GM18861 (cell line): ENCODE measurements at regions not wholly inside any gene's neighbourhood (a gene's known extent, or its start where the extent isn't known, plus 50 kb on each side); places are given as distances from the start of the nearest gene placed in this dataset.

Experiments
- ATAC-seq: cut with Tn5 transposase; IDR thresholded peaks from one replicate; pipeline ENCODE4 v1.9.1; 2021; ENCODE audit not compliant: unreplicated experiment

DNA sequence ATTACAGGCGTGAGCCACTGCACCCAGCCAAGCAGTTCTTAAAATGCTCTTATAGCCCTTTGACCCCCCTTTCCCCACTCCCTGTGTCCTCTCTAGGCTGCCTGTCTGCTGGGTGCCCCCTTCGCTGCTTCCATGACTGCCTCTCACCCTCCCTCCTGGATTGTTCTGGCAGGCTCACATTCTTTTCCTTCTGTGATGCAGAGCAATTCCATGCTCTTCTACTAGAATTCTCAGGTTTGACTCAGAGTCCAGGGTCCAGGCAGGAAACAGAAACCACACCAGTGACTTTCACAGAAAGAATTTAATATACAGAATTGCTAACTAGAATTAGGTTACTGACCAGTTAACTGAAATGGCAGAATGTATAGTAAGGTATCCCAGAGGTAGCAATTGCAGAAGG, 244.8 kb downstream of the BAMBI start:
- ATAC-seq: no peak

DNA sequence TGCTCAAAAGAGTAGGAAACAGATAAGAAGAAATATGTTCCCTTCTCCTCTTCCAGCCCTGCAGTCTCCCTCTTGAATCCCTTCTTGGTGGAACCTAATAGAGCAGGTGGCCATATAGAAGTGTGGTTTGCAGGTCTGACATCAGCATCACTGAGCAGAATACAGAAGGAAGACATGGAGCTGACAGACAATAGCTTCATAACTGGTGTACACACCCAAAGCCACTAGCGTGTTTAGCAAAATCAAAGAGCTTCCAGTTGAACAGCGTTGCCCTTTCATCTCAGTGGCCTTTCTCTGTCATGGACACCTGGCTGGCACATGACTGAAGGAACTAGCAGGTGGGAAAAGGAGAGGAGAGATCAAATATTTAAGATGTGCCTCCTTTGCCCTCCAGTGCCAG, 245.5 kb downstream of the BAMBI start:
- ATAC-seq: no peak

DNA sequence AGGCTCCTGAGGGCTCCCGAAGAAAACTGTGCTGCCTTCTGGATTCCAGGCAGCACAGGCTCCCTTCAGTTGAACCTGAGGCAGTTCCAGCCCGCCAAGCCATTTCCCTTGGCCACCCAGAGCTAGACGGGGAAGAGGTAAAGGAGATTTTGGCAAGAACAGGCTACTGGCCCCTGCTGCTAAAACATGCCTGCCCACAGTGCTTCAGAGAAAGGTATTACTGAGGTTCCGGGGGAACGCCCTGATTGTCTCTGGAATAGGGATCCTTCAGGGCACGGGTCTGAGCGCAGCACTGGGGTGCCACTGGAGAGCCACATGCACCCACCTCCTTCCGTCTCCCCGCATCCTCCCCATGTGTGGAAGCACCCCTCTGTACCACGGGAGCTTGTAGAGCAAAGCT, 247.4 kb downstream of the BAMBI start:
- ATAC-seq: no peak

DNA sequence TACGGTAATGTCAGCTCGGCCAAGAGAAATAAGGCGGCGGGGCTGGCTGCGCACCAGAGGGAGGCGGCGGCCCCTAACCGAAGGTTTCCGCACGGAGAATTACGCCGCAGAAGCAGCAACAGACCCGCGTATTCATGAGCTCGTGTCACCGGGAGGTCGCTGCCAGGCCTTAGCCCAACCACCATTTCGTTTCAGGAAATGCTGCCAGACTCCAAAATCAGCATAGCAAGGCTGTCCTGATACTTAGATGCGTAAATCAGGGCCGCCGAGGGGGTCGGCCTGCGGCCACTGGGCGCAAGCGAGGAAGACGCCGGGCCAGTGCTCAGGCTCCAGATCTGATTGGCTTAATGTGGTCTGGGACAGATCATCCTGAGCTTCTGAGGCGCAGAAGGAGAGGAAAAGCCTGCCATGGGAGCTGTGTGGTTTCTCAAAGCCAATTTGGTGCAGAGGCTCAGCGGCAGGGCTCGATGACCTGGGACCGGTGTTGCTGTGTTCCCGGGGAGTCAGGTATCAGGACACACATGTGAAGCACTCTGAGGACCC, 247.9 kb downstream of the BAMBI start:
- ATAC-seq: no peak

DNA sequence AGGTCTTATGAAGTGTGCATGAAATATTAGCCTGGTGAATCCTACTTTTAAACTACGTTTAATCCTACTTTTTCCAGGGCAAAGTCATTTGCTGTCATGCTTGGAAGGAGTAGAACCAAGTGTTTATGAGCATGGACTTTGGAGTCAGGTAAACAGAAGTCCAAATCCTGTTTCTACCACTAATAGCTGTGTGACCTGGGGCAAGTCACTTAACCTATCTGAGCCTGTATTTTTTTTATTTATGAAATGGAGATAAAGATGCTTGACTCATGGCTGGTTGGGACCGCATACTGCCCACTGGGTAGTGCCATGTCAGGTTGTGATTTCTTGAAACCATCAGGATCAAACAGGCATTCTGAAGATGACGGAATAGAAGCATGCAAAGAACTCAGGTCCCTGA, 249.6 kb downstream of the BAMBI start:
- ATAC-seq: no peak

DNA sequence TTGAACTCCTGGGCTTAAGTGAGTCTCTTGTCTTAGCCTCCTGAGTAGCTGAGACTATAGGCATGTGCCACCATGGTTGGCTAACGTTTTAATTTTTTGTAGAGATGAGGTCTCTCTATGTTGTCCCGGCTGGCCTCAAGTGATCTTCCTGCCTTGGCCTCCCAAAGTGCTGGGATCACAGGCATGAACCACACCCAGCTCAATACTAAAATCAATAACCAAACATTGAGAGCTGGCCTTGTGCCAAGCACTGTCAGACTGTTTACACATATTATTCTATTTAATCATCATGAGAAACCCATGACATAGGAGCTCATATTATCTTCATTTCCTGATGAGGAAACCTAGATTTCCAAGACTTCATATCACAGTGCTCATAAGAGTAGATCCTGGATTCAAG, 251.2 kb downstream of the BAMBI start:
- ATAC-seq: no peak

DNA sequence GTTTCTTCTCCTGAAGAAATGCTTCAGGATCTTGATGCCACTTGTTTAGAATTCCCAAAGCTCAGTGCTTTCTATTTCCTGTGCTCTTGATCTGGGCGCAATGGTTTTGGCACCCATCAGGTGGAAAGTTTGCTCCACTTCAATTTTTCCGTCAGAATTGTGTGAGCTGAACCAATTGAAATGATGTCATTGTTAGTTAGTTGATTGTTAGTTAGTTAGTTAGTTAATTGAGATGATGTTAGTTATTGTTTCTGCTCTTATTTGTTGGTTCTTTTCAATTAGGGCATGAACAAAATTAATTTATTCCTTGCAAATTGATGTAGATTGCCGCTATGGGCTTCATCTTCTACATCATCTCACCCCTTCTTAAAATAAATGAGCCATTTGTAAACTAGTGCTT, 252.6 kb downstream of the BAMBI start:
- no peak for ATAC-seq

DNA sequence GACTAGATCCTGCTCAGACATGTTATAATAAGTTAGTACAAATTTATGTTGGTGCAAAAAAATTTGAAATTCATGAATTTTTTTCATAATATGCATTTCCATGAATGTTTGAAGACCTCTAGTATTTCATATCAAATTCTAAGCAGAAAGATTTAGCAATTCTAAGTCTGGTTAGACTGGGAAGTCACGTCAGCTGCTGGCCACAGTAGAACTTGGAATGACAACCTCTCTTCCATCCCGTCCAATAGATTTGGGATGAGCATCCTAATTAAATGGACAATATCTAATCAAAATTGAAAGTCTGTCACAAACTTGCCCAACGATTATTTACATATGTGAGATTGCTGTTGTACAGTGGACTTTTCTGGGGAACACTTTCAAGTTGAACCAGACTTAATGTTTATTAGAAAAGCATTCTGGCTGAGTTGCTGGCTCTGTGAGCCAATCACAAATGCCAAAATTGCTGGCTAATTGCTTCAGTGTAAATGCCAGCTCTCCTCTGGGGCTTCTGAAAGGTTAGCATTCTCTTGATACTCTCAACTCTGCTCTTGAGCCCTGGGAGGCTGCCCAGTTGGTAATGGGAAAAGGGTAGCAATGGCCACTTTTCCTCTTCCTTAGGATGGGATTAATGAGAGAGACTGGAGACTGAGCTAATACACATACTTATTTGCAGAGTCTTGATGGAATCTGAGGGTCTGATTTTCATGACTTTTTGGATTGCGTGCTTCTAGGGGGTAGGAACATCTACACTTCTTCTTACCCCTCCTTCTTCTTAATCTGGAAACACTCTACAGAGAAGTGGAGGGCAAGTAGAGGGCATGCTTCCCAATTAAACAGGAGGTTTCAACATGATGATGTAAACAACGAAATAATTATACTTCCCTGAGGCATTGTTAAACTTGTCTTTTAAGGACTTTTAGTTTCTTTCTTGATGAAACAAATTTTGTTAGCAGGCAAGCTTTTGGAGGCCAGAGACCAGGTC, 253.5 kb downstream of the BAMBI start:
- no peak for ATAC-seq

DNA sequence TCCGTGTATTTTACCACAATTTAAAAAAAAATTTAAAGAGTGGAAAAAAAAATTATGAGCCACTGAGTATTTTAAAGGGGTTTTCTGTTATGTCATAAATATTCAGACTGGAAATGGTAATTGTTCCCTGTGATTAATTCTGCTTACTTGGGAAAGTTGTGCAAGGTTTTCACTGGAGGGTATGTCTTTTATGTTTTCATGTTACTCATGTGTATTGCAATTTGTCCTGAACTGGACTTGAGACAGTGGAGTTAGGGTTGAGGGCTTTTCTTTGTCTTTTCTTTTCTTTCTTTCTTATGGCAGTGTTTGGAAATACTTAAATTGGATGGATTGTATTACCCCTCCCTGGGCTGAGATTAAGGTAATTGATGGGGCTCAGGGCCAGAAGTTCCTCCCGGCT, 257.7 kb downstream of the BAMBI start:
- no peak for ATAC-seq

DNA sequence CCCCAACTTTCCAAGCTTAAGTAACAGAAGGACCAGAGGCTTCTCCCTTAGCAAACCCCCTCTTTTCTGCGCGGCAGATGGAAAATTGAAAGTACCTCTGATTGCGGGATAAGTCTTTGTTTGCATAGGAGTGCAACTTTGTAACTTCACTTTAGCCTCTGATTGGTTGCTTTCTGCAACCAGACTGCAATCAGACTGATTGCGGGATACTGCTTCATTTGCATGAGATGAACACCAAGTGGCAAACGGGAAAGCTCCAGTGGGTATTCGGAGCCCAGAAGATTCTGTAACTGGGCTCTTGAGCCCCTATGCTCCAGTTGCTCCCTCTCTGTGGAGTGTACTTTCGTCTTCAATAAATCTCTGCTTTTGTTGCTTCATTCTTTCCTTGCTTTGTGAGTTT, 260.6 kb downstream of the BAMBI start:
- no peak for ATAC-seq

DNA sequence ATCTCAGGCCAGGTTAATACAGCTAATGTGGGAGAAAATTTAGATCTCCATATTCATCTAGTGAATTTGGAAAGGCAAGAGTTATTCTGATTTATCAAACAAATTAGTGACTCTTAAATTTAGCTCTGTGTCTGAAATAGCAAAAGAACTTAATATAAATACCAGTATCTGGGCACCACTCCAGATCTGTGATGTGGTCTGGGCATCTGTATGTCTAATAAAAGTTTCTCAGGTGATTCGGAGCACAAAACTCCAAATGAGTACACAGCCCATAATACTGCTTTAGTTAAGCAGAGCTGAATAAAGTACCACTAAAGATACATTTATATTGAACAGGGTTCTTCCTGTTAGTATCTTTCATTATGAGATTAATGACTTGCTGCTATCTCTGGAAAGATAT, 261.4 kb downstream of the BAMBI start:
- ATAC-seq: no peak

DNA sequence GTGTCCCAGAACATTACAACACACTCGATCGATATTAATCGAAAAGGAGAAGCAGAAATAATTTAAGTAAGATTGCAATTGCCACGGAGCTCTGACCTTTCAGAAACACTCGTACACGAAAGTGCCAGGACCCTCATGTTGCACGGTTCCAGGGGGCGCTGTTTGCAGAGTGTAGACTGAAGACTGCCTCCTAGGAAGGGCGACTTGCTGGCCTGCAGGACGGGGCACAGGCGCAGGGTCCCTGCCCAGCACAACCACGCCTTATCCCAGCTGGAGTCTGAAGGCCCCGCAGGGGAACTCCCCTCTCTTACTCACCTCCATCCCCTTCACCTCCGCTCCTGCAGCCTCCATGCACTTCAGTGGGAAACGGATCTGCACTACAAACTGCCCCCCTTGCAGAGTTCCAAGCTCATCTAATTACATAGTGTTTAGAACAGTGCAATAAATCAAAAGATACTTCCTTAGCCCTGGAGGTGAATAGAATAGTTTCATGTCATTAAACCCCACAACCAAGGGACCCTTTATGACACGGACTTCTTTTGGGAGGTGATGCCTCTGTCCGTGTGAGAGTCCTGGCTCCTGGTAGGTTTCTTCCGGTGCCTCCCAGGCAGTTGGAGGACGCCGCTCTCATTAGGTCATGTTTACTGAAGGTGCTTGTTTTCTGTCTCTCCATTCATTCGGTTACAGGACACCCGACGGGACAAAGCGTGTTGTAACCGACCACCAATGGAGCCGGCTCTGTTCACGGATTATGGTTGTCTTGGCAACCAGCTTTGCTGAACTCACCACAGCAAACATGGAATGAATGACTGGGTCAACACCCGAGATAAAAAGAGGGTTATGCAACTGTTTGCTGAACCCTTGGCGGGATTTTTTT, 262.2 kb downstream of the BAMBI start:
- no peak for ATAC-seq

DNA sequence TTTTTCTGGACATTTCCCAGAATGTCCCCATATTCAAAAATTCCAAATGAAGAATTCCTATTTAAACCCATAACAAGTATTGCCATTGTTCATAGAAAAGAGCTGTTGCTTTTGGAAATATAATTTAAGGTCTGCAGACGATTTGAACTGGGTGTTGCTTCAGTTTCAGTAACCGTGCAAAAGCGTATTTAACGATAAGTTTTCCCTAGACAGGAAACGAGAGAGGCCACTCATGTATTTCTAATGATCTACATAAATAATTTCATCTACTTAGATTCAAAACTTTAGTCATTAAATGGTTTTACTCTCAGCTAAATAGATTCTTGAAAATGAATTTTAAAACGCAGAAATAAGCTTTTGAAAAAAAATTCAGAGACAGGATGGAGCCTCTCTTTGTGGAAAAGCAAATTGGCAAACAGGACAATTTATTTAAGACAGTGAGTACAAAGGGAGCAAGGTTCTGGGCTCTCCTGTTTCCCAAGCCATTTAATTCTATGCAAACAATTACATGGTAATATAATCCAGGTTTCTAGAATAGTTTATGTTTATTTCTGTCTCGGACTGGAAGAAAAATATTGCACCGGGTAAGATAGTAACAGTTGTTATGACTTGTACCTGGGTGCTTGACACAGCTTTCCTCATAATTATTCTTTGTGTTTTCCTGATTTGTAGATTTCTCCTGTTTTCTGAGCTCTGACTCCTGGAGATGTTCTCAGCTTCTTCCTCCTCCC, 263.0 kb downstream of the BAMBI start:
- ATAC-seq: no peak

DNA sequence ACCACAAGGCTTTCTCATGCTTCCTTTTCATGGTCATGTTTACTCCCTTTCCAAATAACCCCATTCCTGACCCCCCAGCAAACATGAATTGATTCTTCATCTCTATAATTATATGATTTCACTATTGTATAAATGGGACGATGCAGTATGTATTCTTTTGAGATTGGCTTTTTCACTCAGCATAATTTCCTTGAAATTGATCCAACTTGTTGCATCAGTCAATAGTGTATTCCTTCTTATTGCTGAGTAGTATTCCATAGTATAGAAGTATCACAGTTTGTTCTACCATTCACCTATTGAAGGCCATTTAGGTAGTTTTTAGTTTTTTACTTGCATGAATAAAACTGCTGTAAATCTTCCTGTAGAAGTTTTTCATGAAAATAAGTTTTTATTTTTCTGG, 264.7 kb downstream of the BAMBI start:
- no peak for ATAC-seq

DNA sequence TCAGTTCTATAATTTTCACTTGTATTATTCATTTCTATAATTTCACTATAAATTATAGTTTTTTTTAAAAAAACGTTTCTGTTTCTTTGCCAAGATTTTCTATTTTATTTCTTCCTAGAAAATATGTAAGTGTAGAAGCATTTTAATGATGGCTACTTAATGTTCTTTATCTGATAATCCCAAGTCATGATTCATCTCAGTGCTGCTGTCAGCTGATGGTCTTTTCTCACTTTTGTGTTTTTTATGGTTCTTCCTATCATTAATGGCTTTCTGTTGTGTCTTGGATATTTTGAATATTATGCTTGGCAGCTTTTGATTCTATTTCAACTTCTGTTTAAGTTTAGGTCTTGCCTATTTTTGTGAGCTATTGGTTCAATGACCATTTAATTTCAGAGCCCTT, 268.6 kb downstream of the BAMBI start:
- ATAC-seq: no peak

DNA sequence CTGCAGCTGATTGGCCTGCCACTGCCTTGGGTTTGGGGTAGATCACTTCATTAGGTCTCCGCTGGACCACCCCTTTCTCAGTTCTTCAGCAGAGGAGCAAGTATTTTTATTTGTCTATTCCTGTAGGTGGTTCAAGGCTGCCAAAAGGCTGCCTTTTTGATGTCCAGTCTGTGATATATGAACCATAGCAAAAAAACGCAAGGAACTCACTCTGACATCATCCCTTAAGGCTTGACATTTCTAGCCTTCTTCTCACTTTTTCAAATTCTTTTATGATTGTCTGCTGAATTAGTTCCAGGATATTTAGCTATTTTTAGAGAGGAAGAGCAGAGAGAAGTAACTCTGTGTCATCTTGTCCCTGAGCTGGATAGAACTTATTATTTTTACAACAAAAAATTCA, 269.2 kb downstream of the BAMBI start:
- ATAC-seq: no peak

DNA sequence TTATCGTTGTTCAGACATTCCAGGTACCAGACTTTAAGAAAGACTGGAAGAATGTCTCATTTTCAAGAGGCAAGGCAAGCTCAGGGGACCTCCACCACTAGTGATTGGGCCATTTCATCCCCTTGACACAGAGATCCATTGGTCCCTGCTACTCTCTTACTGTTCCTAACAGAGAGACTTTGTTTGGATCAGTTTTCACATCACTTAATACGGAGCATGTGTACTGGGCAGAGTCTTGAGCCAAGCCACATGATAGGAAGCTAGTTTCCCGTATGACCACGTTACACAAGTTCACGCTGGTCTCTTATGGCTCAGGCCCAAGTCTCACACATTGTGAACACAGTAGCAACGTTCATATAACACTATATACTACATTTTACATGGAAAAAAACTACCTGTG, 269.9 kb downstream of the BAMBI start:
- ATAC-seq: no peak

DNA sequence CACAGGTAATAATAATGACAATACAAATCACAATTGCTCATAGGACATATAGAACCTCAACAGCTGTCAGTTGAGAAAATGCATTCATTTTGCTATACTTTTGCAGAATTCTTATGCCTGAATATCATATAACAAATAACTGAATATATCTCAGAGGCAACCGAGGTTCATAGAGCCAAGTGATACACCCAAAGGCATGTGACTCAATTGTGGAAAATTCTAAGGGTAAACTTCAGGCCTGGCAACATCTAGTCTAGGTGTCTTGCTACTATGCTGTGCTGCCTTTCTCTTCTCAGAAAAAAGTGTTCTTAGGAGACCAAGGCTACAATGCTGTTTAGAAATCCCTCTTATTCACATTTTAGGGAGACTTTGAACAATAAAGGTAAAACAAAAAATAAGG, 270.7 kb downstream of the BAMBI start:
- ATAC-seq: no peak

DNA sequence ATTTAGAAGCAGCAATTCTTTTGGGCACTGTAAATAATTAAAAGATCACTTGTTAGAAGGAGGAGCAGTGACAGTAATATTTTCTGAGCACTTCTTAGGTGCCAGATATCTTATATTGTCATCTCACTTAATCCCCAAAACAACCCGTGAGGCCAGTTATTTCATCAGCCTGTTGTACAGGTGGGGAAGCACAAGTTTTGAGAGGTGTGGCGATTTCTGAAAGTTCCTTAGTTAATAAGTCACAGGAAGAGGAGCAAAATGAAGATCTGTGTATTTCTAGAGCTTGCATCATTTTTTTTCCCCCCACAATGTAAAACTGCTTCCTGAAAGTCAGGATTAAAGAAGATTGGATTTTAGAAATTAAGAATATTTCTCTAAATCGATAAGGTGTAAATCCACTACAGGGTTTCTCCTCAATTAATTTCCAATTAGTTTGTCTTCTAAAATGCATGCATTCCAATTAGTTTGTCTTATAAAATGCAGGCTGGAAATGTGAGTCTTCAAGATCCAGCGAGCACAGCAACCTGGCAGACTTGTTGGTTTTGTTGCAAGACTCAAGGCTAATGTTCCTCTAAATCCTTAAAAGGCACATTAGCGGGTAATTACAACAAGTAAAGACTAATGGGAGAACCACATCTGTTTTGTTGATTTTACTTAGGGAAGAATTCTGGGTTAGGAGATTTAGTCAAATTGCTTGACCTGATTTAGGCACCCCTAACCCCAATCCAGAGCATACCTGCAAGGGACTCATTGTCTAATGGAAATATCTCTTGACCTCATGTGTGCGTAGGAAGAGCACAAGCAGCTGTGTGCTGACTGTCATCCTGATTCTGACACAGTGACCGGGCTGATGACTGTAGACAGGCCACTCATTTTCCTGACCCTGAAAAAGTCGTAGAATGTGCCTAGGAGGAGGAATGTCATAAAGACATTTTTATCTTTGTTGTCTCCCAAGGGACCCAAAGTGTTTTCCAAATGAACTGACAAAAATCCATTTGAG, 272.0 kb downstream of the BAMBI start:
- ATAC-seq: peak; percentile 48

DNA sequence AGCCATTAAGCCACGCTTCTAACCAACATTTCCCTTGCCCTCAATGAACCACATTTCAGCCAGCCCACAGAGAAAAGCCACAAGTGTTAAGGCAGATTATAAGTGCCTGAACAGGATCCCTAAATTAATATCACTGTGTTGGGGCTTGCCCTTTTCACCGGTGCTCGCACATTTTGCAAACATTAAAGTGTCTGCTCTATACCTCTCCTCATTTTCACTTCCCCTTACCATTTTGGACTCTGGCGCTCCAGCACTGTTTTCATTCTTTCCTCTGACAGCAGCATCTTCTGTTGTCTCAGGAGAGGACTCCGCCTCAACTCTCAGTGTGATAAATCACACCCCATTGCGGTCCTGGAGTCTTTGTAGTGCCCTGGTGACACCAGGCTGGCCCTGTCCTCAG, 274.2 kb downstream of the BAMBI start:
- ATAC-seq: peak; percentile 69
